GM12878 (cell line): ENCODE measurements at regions not wholly inside any gene's neighbourhood (a gene's known extent, or its start where the extent isn't known, plus 50 kb on each side); places are given as distances from the start of the nearest gene placed in this dataset.

Experiments
- ATAC-seq: fragments of 200-7000 bp; cut with Tn5 transposase; 3 replicates; pipeline ENCODE4 v1.9.1; 2020; ENCODE audit warnings: mild to moderate bottlenecking, moderate library complexity
- BruUV-seq: library from RNA; stranded (reverse); fragments of 400-500 nt; replicated peaks from 2 replicates; lab custom pipeline; 2021; lab: Mats Ljungman, UMichigan
- CTCF ChIA-PET: fragments of 300-600 bp; sonication (Branson Sonifier 250); formaldehyde crosslinking; extraction: SDS; loops from one replicate; lab custom pipeline; 2021; ENCODE audit warnings: inconsistent platforms; lab: Yijun Ruan, JAX
- POLR2A ChIA-PET: fragments of 350-600 bp; formaldehyde crosslinking; extraction: SDS; loops from one replicate; lab custom pipeline; 2021; ENCODE audit warnings: inconsistent platforms; lab: Charles Lee
- RAD21 ChIA-PET: fragments of 300-600 bp; sonication (Branson Sonifier 250); formaldehyde crosslinking; loops from one replicate; lab custom pipeline; 2023; ENCODE audit warnings: antibody characterized with exemption; ENCODE audit not compliant: unreplicated experiment; lab: Charles Lee
- SMC1A ChIA-PET: fragments of 300-600 bp; sonication (Branson Sonifier 250); formaldehyde crosslinking; loops from one replicate; lab custom pipeline; 2023; ENCODE audit not compliant: unreplicated experiment, uncharacterized antibody; lab: Charles Lee
- DNase-seq: peaks from one replicate; pipeline ENCODE4 v3.0.0-alpha.2; 2011; ENCODE audit warnings: low read depth, low spot score
- FAIRE-seq: peaks from 3 replicates; lab custom pipeline; 2011; peaks lifted over from hg19 to GRCh38; lab: Jason Lieb, UNC
- H2AFZ ChIP-seq: 2 replicates; pipeline ENCODE4 v1.6.0; 2011; ENCODE audit warnings: low read depth, low read length, control low read depth; ENCODE audit not compliant: control insufficient read depth
- H3K27ac ChIP-seq: 2 replicates; pipeline ENCODE4 v1.5.1; 2011; ENCODE audit warnings: control low read depth; ENCODE audit not compliant: control insufficient read depth, insufficient read depth
- H3K27me3 ChIP-seq, 2 experiments: replicated peaks in 1 of 2; 2 replicates each; pipeline versions ENCODE4 v1.6.0 to v1.6.1; 2011; ENCODE audit warnings: low read length in 1 of 2; ENCODE audit not compliant: control insufficient read depth in 2 of 2, insufficient read depth in 2 of 2
- H3K36me3 ChIP-seq, 2 experiments: 2 replicates each; pipeline ENCODE4 v1.5.1; 2011; ENCODE audit warnings: low read length in 1 of 2; ENCODE audit not compliant: control insufficient read depth in 2 of 2, insufficient read depth in 2 of 2
- H3K4me1 ChIP-seq: 2 replicates; pipeline ENCODE4 v1.6.1; 2011; ENCODE audit warnings: mild to moderate bottlenecking, low read length, moderate library complexity, mixed read lengths; ENCODE audit not compliant: control insufficient read depth, insufficient read depth
- H3K4me2 ChIP-seq: 2 replicates; pipeline ENCODE4 v1.6.0; 2011; ENCODE audit warnings: control low read depth; ENCODE audit not compliant: control insufficient read depth, insufficient read depth
- H3K4me3 ChIP-seq: fragments of 200-600 bp; sonication (generic); 2 replicates; pipeline ENCODE4 v1.5.1; 2016
- H3K79me2 ChIP-seq: 2 replicates; pipeline ENCODE4 v1.6.0; 2011; ENCODE audit warnings: low read length; ENCODE audit not compliant: control insufficient read depth, insufficient read depth
- H3K9ac ChIP-seq: 2 replicates; pipeline ENCODE4 v1.8.0; 2011; ENCODE audit warnings: low read length, control low read depth, mixed read lengths; ENCODE audit not compliant: control insufficient read depth, insufficient read depth
- H3K9me3 ChIP-seq: replicated peaks from 3 replicates; pipeline ENCODE4 v1.5.1; 2011; ENCODE audit warnings: mild to moderate bottlenecking, low read length; ENCODE audit not compliant: control insufficient read depth, insufficient read depth
- H4K20me1 ChIP-seq: 2 replicates; pipeline ENCODE4 v1.6.0; 2011; ENCODE audit not compliant: control insufficient read depth, insufficient read depth
- CBX5 ChIP-seq: sonication (generic); IDR thresholded peaks from 2 replicates; pipeline ENCODE4 v1.6.1; 2016; ENCODE audit warnings: low read depth, moderate library complexity, mild to moderate bottlenecking, inconsistent platforms
- DPF2 ChIP-seq: fragments of 450-650 bp; IDR thresholded peaks from 2 replicates; pipeline ENCODE4 v1.6.1; 2017; ENCODE audit warnings: mild to moderate bottlenecking
- EP300 ChIP-seq, 2 experiments: fragments of 150-350 bp in 1 of 2; IDR thresholded peaks; 2 replicates each; pipeline ENCODE4 v1.6.1; 2011 to 2012; ENCODE audit warnings: low read depth in 2 of 2, low read length in 2 of 2, borderline replicate concordance in 1 of 2, improper control_type of control experiment in 1 of 2, inconsistent platforms in 1 of 2; ENCODE audit not compliant: control insufficient read depth in 1 of 2
- EZH2 ChIP-seq: IDR thresholded peaks from 2 replicates; pipeline ENCODE4 v1.6.1; 2012; ENCODE audit warnings: low read depth, mild to moderate bottlenecking, control low read depth, inconsistent platforms, low read length, borderline replicate concordance; ENCODE audit not compliant: control insufficient read depth
- MXI1 ChIP-seq: fragments of 150-350 bp; IDR thresholded peaks from 2 replicates; pipeline ENCODE4 v1.6.1; 2011; ENCODE audit warnings: low read depth, mild to moderate bottlenecking, inconsistent platforms, low read length, improper control_type of control experiment
- NBN ChIP-seq: fragments of 450-650 bp; IDR thresholded peaks from 2 replicates; pipeline ENCODE4 v1.6.1; 2016
- POLR2AphosphoS2 ChIP-seq: IDR thresholded peaks from 2 replicates; pipeline ENCODE4 v1.6.1; 2011; ENCODE audit warnings: low read depth, mild to moderate bottlenecking, low read length, improper control_type of control experiment, moderate library complexity
- POU2F2 ChIP-seq: IDR thresholded peaks from 3 replicates; pipeline ENCODE4 v1.6.1; 2011; ENCODE audit warnings: low read depth, mild to moderate bottlenecking, low read length, borderline replicate concordance
- SIN3A ChIP-seq: IDR thresholded peaks from 2 replicates; pipeline ENCODE4 v1.6.1; 2012; ENCODE audit warnings: low read depth, low read length, improper control_type of control experiment
- WGBS: methylation state at CpG from one replicate; pipeline ENCODE4 v1.1.6; 2016; ENCODE audit warnings: low lambda C conversion rate; ENCODE audit not compliant: insufficient replicate concordance, insufficient coverage; ENCODE audit errors: missing lambda C conversion rate; 5-methylcytosine and 5-hydroxymethylcytosine counted together
- in situ Hi-C: fragments of 300-500 bp; cut with MboI; formaldehyde crosslinking; loops from 9 replicates; pipeline ENCODE4 v1.14.3; 2018; ENCODE audit warnings: mixed read lengths
- intact Hi-C: fragments of 100-400 bp; cut with micrococcal nuclease; formaldehyde crosslinking; loops from one replicate; pipeline ENCODE4 v1.14.2; 2022; ENCODE audit not compliant: unreplicated experiment

- H3K36me3 ChIP-seq = no peaks in the 10 kb centered on the region
- TF ChIP-seq CBX5 = no peak
- TF ChIP-seq DPF2 = no peak
- DNase-seq (no peak), FAIRE-seq (no peak), ATAC-seq (no peak)
- no peak overlapping the region for H3K27ac ChIP-seq
- no TSS peak for BruUV-seq
- no peak overlapping the region for H2AFZ ChIP-seq
- H3K79me2 ChIP-seq = no peaks in the 10 kb centered on the region
- RAD21 ChIA-PET = no interaction called here
- no peak overlapping the region for H3K9ac ChIP-seq
- CTCF ChIA-PET = no interaction called here
- no peak overlapping the region for H3K4me3 ChIP-seq
- H4K20me1 ChIP-seq = no peaks in the 10 kb centered on the region
- SMC1A ChIA-PET = no interaction called here
- H3K27me3 ChIP-seq = no peaks in the 10 kb centered on the region
- in situ Hi-C loops (no loop called here), intact Hi-C loops (no loop called here)
- H3K9me3 ChIP-seq = no peaks in the 10 kb centered on the region
- no peak overlapping the region for H3K4me2 ChIP-seq
- 17% methylated on average over 5 of the region's 5 CpGs for WGBS
- POLR2A ChIA-PET = no interaction called here
- H3K4me1 ChIP-seq = no peaks in the 10 kb centered on the region
Observed at GRCh38 chr9:119727988-119728387, 358.8 kb upstream of the BRINP1 start.

- Histone ChIP-seq H3K4me2 (no peak overlapping the region), H3K9me3 (no peaks in the 10 kb centered on the region), H3K4me3 (no peak overlapping the region), H3K4me1 (no peaks in the 10 kb centered on the region)
- FAIRE-seq = no peak
- SMC1A ChIA-PET = no interaction called here
- TF ChIP-seq NBN = no peak
- TF ChIP-seq EZH2 = no peak
- TF ChIP-seq MXI1 = no peak
- no peak for TF ChIP-seq POLR2AphosphoS2
- TF ChIP-seq EP300 (IDR thresholded peaks at IDR 0.05; ENCODE audit: borderline replicate concordance in 1 of 2, control insufficient read depth in 1 of 2, low read depth in 2 of 2, low read length in 2 of 2) = no peak
- TF ChIP-seq SIN3A = no peak
- TF ChIP-seq POU2F2 = no peak
- TF ChIP-seq, all 136 proteins: peak for 0
- Histone ChIP-seq H3K9ac (no peak overlapping the region), H3K36me3 (no peaks in the 10 kb centered on the region), H2AFZ (no peak overlapping the region), H3K27ac (no peak overlapping the region), H4K20me1 (no peaks in the 10 kb centered on the region), H3K79me2 (no peaks in the 10 kb centered on the region), H3K27me3 (no peaks in the 10 kb centered on the region)
- DNase-seq (no peak), ATAC-seq (no peak)
- in situ Hi-C loops = no loop called here
- CTCF ChIA-PET = no interaction called here
- RAD21 ChIA-PET = no interaction called here
- WGBS = 5% methylated on average over 3 of the region's 3 CpGs
- no TSS peak for BruUV-seq
- POLR2A ChIA-PET = interaction anchor here (0.6 kb wide), 1 partner anchor 566 kb away, joined by 4 read pairs; no protein-coding TSS in a partner anchor
- intact Hi-C loops = no loop called here
Observed at GRCh38 chr9:119726035-119726434, 356.8 kb upstream of the BRINP1 start.
